NCI-H345 treated with DMSO at 0.1 percent for 48 hours (cell line): ENCODE measurements at regions not wholly inside any gene's neighbourhood (a gene's known extent, or its start where the extent isn't known, plus 50 kb on each side); places are given as distances from the start of the nearest gene placed in this dataset.

ENCODE experiments used
- DNase-seq: peaks from one replicate; lab custom pipeline; 2025; ENCODE audit not compliant: unreplicated experiment; lab: John Stamatoyannopoulos, UW

- no peak for DNase-seq
Measured at GRCh38 chr17:68749349-68750207, 148.4 kb upstream of the FAM20A start.

- no peak for DNase-seq
Measured at GRCh38 chr17:68748381-68748780, 147.2 kb upstream of the FAM20A start.

GRCh38 chr17:68740555-68741447, 139.6 kb upstream of the FAM20A start:
- DNase-seq = no peak

- DNase-seq = no peak
Measured at GRCh38 chr17:68737761-68738443, 136.7 kb upstream of the FAM20A start.

DNA sequence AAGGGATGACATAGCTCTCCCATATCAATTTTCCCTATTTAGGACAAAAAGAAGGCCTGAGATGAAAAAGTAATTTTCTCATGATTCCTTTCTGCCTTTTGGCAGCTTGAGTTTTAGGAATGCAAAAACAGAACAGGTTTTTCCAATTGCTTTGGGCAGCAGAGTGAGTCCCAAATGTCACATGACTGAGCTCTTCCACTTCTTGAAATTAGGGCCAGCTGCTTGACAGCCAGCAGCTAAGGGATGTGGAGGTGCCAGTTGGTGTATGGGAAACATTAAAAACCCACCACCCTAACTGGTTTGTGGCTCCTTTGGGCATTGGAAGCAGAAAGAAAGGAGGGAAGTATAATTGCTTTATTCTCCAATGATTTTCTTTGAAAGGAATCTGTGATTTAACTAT, 133.8 kb upstream of the FAM20A start:
- no peak for DNase-seq

GRCh38 chr17:68734187-68734900, 133.2 kb upstream of the FAM20A start:
- DNase-seq = no peak

DNA sequence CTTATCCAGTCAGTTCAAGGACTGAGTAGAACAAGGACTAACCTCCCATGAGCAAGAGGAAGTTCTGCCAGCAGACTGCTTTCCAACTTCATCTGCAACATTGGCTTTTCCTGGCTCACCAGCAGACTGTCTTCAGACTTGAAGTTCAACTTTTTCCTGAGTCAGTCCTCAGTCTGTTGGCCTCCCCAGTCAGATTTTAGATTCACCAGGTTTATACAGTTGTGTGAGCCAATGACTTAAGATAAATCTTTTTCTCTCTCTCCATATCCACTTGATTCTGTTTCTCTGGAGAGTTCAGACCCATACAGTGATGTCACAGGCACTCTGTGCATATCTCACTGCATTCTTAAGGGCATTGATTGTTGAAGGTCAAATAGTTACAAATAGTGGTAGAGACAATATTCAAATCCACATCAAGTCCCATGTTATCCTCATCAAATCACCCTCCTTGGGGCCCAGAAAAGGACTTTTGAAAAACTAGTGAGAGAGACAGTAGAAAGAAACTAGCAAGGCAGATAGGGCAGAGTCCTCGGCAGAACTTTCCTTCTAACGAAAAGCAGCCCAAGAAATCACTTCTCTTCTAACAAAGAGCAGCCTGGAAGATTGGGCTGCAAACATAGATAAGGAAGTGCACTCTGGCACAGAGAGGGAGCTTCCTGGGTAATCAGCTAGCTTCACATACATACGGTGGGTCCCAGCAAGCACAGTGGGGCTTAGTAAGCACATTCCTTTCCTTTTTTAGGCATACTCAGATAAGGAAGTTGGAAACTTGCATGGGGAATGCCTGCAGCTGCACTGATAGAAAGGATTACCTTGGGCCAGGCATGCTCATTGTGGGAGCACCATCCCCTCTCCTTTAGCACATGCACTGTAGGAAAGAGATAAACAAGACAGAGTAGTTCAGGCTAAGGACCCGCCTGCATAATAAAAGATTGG, 132.3 kb upstream of the FAM20A start:
- no peak for DNase-seq

DNA sequence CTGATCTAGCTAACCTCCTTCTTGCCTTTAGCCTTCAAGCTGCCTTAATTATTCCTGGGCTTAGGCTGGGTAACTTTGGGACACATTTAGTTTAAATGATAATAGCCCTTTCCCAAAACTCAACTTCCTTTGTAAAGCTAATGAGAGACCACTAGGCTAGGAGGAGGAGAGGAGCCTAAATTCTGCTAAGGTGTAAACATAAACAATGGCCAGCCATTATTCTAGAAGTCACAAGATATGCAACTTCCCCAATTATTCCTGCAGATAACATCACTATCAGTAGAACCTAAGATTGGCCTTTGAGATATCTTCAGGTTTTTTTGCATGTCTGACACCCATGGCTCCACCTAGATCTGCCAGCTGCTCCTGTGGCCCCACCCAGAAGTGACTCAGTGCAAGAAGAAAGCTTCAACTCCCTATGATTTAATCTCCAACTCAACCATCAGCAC, 131.2 kb upstream of the FAM20A start:
- no peak for DNase-seq

GRCh38 chr17:68731465-68731864, 130.3 kb upstream of the FAM20A start:
- no peak for DNase-seq

DNA sequence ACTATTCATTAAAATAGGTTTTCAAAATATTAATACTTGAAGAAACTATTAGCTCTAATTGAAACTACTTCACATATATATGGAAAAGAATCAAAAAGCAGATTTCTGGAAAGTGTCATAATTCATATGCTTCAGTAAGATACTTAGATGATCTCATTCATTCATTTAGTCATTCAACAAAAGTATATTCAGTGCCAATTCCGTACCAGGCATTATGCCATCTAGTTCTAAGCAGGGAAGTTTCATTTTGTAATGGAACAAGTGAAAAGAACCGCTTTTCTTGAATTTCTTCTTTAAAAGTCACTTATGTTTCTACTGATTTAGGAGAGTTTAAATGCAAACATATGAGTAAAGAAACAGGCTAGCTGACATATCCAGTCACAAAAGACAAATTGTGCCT, 118.3 kb upstream of the FAM20A start:
- no peak for DNase-seq

GRCh38 chr17:68718926-68719325, 117.8 kb upstream of the FAM20A start:
- DNase-seq = no peak

DNA sequence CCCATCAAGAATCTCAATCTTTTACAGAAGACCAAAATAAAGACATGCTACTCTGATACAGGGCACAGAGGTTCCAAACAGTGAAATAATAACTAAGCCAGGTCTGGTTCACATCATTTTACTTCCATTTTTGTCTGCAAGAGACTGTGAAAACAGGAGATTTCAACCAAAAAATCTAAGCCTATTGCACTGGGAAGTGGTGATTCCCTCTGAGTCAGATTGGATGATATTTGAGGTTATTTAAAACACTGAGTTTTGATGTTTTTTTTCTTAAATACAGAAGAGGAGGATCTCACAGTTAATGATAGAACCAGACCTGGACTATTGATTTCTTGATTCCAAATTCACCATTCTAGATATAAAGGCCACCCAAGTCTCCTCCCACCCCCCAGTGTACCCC, 117.3 kb upstream of the FAM20A start:
- DNase-seq = no peak

DNA sequence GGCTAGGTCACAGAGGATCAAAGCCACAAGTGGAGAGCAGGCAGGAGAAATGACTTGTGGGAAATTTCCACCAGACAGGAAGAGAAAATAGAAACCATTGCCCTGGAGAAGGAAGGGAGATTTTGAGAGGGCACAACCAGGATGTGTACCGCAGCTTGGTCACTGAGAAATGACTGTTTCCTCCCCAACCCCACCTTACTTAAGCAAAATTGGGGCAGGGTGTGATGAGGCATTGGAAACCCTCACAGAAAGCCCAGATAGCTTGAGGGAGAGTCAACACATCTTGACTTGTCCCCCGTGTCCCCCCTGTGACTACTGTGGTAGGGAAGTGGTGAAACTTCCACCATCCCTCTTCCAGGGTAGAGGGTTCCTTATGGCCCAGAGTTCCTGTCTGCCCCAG, 113.5 kb upstream of the FAM20A start:
- no peak for DNase-seq

GRCh38 chr17:68711858-68712257, 110.7 kb upstream of the FAM20A start:
- DNase-seq = no peak

DNA sequence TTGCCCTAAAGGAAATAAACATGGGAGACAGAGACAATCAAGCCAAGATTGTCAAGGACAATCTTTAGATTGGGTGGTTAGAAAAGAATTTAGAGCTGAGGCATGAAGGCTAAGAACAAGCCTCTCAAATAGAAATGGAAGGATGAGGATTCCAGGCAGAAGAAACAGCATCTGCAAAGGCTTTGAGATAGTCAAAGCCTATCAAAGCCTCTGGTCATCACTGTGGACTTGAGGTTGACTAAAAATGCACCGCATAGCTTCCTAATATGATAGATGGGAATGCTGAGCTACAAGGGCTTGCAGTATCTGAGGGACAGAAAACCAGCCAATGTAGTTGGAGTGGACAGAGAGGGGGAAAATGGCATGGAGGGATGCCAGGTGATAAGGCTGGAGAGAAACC, 109.8 kb upstream of the FAM20A start:
- DNase-seq = no peak

DNA sequence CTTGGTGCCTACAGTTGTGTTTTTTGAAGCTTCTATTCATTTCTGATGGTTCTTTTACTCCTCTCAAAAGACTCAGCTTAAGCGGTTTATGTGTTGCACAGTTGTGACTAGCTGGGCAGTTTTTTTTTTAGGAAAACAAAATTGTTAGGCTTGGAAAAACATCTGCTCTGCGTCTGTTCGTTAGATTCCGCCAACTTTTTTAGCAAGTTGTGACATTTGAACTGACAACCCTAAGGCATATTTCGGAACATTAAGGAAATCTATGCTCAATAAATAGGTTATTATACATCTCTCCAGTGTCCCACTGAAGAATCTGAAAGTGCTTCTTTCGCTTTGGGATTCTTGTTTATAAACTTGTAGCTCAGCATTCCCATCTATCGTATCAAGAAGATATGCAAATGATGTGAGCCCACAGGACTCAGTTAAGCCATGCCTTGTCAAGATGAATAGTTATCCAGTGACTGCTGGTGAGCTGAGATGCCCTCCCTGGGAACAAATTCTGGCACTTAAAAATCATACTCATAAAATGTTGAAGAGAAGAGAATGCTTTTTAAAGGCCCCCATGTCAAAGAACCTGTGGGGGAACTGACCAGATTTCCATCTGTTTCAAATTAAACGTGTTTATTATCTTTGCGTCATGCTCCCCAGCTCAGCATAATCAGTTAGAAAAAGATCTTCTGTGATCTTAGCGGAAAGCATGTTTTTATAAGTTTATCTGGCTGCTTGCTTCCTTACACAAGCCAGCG, 109.0 kb upstream of the FAM20A start:
- no peak for DNase-seq

DNA sequence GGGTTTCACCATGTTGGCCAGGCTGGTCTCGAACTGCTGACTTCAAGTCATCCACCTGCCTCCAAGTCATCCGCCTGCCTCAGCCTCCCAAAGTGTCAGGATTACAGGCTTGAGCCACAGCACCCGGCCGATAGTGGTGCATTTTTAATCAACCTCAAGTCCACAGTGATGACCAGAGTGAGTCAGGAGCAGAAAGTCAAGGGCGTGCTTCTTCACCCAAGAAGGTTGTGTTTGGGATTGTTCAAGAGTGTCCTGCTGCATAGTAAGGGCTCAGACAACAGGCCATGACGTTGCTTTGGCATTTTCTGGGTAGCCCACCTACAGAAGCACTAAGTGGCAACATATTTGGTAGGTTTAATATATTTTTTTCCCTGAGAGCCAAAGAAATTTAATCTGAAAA, 108.3 kb upstream of the FAM20A start:
- no peak for DNase-seq

GRCh38 chr17:68707031-68707430, 105.9 kb upstream of the FAM20A start:
- no peak for DNase-seq

- DNase-seq = no peak
Measured at GRCh38 chr17:68706356-68706920, 105.3 kb upstream of the FAM20A start.
